A549 (cell line): ENCODE measurements at regions not wholly inside any gene's neighbourhood (a gene's known extent, or its start where the extent isn't known, plus 50 kb on each side); places are given as distances from the start of the nearest gene placed in this dataset.

Experiments used
- CEBPB ChIP-seq, 2 experiments: fragments of >200 bp in 1 of 2; sonication (Bioruptor Twin) in 1 of 2; formaldehyde crosslinking in 1 of 2; IDR thresholded peaks; 2 replicates each; pipeline ENCODE4 v1.6.1; 2012 to 2016
- CHD2 ChIP-seq: fragments of 150-350 bp; IDR thresholded peaks from 2 replicates; pipeline ENCODE4 v1.6.1; 2014; ENCODE audit warnings: low read length; ENCODE audit not compliant: partially characterized antibody
- CTCF ChIP-seq: fragments of >200 bp; sonication (Bioruptor Twin); formaldehyde crosslinking; IDR thresholded peaks from 3 replicates; pipeline ENCODE4 v1.5.1; 2016
- ESRRA ChIP-seq: fragments of 150-350 bp; IDR thresholded peaks from 2 replicates; pipeline ENCODE4 v1.6.1; 2014; ENCODE audit warnings: mild to moderate bottlenecking, low read length, borderline replicate concordance
- MAX ChIP-seq: IDR thresholded peaks from 2 replicates; pipeline ENCODE4 v1.6.1; 2012
- NFE2L2 ChIP-seq: fragments of 150-350 bp; conservative IDR thresholded peaks from 2 replicates; pipeline ENCODE4 v1.6.1; 2014; ENCODE audit warnings: low read length
- PHF8 ChIP-seq: fragments of 200-600 bp; sonication (generic); IDR thresholded peaks from 2 replicates; pipeline ENCODE4 v1.6.1; 2016; ENCODE audit warnings: low read depth, mild to moderate bottlenecking, antibody characterized with exemption, moderate library complexity, borderline replicate concordance
- POLR2A ChIP-seq: IDR thresholded peaks from 2 replicates; pipeline ENCODE4 v1.6.1; 2012; ENCODE audit warnings: mild to moderate bottlenecking, low read length
- POLR2AphosphoS2 ChIP-seq: conservative IDR thresholded peaks from 2 replicates; pipeline ENCODE4 v1.6.1; 2012; ENCODE audit warnings: low read length, improper control_type of control experiment, inconsistent platforms
- RAD21 ChIP-seq, 2 experiments: fragments of >200 bp in 1 of 2; sonication (Bioruptor Twin) in 1 of 2; formaldehyde crosslinking in 1 of 2; IDR thresholded peaks in 1 of 2; conservative IDR thresholded peaks in 1 of 2; 2 replicates in 1 of 2; 3 replicates in 1 of 2; pipeline ENCODE4 v1.6.1; 2012 to 2018; ENCODE audit warnings: inconsistent platforms in 1 of 2
- USF2 ChIP-seq: fragments of 450-650 bp; IDR thresholded peaks from 2 replicates; pipeline ENCODE4 v1.6.1; 2014; ENCODE audit warnings: antibody characterized with exemption
- ZFP36 ChIP-seq: fragments of 450-650 bp; IDR thresholded peaks from 2 replicates; pipeline ENCODE4 v1.6.1; 2014; ENCODE audit warnings: borderline replicate concordance; ENCODE audit not compliant: partially characterized antibody
- TF ChIP-seq, protein P1 (sequence below): fragments of 200-600 bp; sonication (generic); IDR thresholded peaks from 2 replicates; pipeline ENCODE4 v1.6.1; 2016; ENCODE audit warnings: antibody characterized with exemption, mild to moderate bottlenecking, moderate library complexity
- TF ChIP-seq, protein P2 (sequence below): IDR thresholded peaks from 2 replicates; pipeline ENCODE4 v1.6.1; 2012

- TF ChIP-seq CTCF (no peak), POLR2AphosphoS2 (no peak), ESRRA (no peak), POLR2A (no peak), PHF8 (no peak), RAD21 (conservative IDR thresholded peaks at IDR 0.05 in 1 of 2, IDR thresholded peaks at IDR 0.05 in 1 of 2) (no peak), CEBPB (IDR thresholded peaks at IDR 0.05) (no peak), MAX (no peak), USF2 (no peak), ZFP36 (no peak), NFE2L2 (no peak), CHD2 (no peak)
- TF ChIP-seq, protein P1, sequence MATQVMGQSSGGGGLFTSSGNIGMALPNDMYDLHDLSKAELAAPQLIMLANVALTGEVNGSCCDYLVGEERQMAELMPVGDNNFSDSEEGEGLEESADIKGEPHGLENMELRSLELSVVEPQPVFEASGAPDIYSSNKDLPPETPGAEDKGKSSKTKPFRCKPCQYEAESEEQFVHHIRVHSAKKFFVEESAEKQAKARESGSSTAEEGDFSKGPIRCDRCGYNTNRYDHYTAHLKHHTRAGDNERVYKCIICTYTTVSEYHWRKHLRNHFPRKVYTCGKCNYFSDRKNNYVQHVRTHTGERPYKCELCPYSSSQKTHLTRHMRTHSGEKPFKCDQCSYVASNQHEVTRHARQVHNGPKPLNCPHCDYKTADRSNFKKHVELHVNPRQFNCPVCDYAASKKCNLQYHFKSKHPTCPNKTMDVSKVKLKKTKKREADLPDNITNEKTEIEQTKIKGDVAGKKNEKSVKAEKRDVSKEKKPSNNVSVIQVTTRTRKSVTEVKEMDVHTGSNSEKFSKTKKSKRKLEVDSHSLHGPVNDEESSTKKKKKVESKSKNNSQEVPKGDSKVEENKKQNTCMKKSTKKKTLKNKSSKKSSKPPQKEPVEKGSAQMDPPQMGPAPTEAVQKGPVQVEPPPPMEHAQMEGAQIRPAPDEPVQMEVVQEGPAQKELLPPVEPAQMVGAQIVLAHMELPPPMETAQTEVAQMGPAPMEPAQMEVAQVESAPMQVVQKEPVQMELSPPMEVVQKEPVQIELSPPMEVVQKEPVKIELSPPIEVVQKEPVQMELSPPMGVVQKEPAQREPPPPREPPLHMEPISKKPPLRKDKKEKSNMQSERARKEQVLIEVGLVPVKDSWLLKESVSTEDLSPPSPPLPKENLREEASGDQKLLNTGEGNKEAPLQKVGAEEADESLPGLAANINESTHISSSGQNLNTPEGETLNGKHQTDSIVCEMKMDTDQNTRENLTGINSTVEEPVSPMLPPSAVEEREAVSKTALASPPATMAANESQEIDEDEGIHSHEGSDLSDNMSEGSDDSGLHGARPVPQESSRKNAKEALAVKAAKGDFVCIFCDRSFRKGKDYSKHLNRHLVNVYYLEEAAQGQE: no peak
- TF ChIP-seq, protein P2, sequence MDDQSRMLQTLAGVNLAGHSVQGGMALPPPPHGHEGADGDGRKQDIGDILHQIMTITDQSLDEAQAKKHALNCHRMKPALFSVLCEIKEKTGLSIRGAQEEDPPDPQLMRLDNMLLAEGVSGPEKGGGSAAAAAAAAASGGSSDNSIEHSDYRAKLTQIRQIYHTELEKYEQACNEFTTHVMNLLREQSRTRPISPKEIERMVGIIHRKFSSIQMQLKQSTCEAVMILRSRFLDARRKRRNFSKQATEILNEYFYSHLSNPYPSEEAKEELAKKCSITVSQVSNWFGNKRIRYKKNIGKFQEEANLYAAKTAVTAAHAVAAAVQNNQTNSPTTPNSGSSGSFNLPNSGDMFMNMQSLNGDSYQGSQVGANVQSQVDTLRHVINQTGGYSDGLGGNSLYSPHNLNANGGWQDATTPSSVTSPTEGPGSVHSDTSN: no peak
Observed at GRCh38 chr10:29830531-29831512, 196.1 kb upstream of the SVIL start.
